GM12874 (cell line): ENCODE measurements at regions not wholly inside any gene's neighbourhood (a gene's known extent, or its start where the extent isn't known, plus 50 kb on each side); places are given as distances from the start of the nearest gene placed in this dataset.

ENCODE experiments used
- TF ChIP-seq, protein P1 (sequence below): IDR thresholded peaks from 2 replicates; pipeline ENCODE4 v1.5.1; 2011; ENCODE audit warnings: low read depth, mild to moderate bottlenecking, control low read depth, low read length, moderate library complexity; ENCODE audit not compliant: insufficient read depth

DNA sequence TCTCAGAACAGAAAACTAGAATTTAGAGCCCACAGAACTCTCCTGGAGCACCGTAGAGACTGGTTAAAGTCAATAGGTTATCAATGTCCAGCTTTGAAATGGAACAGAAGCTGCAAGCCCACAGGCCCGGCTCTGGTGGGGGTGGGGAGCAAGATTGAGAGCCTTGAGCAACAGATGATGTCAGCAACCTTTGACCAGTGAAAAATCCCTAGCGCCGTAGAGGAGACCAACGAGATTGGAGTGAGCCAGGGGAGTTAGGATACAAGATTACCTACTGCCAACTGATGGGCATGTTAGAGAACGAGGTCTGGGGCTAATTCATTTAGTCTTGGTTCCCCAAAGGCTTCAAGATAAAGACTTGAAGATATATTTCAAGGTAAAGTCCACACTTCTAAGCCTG lies 345.5 kb upstream of the LMCD1 start:
- TF ChIP-seq, protein P1, sequence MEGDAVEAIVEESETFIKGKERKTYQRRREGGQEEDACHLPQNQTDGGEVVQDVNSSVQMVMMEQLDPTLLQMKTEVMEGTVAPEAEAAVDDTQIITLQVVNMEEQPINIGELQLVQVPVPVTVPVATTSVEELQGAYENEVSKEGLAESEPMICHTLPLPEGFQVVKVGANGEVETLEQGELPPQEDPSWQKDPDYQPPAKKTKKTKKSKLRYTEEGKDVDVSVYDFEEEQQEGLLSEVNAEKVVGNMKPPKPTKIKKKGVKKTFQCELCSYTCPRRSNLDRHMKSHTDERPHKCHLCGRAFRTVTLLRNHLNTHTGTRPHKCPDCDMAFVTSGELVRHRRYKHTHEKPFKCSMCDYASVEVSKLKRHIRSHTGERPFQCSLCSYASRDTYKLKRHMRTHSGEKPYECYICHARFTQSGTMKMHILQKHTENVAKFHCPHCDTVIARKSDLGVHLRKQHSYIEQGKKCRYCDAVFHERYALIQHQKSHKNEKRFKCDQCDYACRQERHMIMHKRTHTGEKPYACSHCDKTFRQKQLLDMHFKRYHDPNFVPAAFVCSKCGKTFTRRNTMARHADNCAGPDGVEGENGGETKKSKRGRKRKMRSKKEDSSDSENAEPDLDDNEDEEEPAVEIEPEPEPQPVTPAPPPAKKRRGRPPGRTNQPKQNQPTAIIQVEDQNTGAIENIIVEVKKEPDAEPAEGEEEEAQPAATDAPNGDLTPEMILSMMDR, result no peak

DNA sequence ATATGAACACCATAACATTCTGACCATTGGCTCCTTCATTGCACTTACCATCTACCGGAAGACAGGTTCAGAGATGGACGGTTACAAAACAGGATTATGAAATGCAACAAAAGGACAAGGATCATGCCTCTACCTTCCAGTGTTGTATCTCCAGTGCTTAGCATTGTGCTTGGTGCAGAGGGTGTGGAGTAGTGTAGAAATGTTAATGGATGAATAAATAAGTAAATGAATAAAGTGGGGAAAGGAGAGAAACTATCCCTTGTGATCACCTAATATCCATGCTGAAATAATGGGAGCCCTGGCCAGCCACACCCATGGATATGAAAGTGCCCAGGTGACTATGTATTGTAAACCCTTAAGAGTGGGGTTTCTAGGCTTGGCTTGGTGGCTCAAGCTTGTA lies 344.8 kb upstream of the LMCD1 start:
- TF ChIP-seq, protein P1, result no peak

DNA sequence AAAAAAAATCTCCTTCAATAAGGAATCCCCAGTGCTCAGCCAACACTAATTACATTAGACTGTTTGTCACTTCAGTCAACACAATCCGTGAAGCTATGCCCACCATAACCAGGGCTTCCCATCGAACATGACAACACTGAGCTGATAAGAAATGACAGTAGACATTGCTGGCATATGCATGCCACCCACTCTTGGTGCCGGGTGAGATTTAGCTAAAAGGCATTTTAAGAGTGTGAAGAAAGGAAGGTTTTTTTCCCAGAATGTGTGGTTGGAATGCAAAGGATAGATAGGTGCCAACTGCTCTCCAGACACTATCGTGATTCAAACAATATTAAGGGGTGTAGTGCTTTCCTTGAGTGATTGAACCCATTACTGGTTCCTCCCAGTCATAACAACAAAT lies 344.0 kb upstream of the LMCD1 start:
- TF ChIP-seq, protein P1, result no peak

DNA sequence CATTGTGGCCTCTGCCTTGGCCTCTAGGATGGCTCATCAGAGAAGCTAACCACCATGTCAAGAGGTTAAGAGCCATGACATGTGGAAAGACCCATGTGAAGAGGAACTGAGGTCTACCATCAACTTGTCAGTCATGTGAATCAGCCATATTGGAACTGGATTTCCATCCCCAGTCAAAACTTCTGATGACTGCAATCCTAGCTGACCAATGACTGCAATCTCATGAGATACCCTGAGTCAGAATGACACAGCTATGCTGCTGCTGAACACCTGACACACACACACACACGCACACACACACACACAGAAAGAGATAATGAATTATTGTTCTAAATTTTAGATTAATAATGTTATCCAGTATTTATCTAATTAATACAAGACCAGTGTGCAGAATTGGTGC lies 337.5 kb upstream of the LMCD1 start:
- TF ChIP-seq, protein P1, result no peak

GRCh38 chr3:8166014-8166413 lies 335.6 kb upstream of the LMCD1 start:
- TF ChIP-seq, protein P1, result no peak

GRCh38 chr3:8170971-8171508 lies 330.6 kb upstream of the LMCD1 start:
- TF ChIP-seq, protein P1, result no peak

DNA sequence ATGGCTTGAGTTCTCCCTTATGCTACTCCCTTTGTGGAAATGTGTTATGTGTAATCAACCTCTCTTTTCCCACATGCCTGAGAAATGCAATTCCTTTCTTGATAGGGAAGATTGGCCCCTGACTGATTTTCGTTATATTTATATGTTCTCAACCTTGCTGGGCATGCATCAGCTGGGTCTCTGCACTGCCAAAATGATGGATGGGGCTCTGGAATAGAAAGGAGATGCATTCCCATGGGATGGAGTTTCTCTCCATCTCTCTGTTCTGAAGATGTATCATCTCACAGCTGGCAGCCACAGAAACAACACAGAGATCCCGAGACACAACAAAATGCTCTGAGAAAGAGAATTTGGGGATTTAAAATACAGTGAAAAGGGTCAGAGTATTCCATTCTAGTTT lies 327.7 kb upstream of the LMCD1 start:
- TF ChIP-seq, protein P1, result no peak
